ENCODE measurements at regions not wholly inside any gene's neighbourhood (a gene's known extent, or its start where the extent isn't known, plus 50 kb on each side); places are given as distances from the start of the nearest gene placed in this dataset.

DNA sequence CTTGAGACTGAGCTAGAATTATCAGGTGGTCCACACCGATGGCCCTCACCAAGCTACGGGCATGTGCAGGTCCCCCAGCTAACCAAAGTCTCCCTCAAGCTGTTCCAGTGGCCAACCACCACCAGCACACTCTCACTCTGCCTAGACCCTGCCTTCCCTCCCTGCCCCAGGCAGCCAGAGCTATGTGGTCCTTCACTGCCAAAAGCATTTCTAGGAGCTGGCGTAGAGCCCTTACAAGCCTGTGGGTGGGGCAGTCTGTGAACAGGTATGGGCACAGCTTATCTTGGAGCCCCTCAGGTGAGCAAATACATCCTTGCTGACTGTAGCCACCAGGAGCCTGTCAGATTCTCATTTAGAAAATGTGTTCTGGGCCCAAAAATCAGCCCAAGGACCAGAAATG lies 159.8 kb upstream of the PPP2R3A start (continued):
- TF ChIP-seq, protein P1, sequence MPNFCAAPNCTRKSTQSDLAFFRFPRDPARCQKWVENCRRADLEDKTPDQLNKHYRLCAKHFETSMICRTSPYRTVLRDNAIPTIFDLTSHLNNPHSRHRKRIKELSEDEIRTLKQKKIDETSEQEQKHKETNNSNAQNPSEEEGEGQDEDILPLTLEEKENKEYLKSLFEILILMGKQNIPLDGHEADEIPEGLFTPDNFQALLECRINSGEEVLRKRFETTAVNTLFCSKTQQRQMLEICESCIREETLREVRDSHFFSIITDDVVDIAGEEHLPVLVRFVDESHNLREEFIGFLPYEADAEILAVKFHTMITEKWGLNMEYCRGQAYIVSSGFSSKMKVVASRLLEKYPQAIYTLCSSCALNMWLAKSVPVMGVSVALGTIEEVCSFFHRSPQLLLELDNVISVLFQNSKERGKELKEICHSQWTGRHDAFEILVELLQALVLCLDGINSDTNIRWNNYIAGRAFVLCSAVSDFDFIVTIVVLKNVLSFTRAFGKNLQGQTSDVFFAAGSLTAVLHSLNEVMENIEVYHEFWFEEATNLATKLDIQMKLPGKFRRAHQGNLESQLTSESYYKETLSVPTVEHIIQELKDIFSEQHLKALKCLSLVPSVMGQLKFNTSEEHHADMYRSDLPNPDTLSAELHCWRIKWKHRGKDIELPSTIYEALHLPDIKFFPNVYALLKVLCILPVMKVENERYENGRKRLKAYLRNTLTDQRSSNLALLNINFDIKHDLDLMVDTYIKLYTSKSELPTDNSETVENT (CRISPR knock-in tag; IDR thresholded peaks at IDR 0.05), result no peak
- TF ChIP-seq, protein P2, sequence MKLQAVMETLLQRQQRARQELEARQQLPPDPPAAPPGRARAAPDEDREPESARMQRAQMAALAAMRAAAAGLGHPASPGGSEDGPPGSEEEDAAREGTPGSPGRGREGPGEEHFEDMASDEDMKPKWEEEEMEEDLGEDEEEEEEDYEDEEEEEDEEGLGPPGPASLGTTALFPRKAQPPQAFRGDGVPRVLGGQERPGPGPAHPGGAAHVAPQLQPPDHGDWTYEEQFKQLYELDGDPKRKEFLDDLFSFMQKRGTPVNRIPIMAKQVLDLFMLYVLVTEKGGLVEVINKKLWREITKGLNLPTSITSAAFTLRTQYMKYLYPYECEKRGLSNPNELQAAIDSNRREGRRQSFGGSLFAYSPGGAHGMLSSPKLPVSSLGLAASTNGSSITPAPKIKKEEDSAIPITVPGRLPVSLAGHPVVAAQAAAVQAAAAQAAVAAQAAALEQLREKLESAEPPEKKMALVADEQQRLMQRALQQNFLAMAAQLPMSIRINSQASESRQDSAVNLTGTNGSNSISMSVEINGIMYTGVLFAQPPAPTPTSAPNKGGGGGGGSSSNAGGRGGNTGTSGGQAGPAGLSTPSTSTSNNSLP (IDR thresholded peaks at IDR 0.05; ENCODE audit: borderline replicate concordance, low read depth, low read length), result no peak
- no peak for TF ChIP-seq IRF2 (CRISPR knock-in tag; IDR thresholded peaks at IDR 0.05)
- TF ChIP-seq, protein P3, sequence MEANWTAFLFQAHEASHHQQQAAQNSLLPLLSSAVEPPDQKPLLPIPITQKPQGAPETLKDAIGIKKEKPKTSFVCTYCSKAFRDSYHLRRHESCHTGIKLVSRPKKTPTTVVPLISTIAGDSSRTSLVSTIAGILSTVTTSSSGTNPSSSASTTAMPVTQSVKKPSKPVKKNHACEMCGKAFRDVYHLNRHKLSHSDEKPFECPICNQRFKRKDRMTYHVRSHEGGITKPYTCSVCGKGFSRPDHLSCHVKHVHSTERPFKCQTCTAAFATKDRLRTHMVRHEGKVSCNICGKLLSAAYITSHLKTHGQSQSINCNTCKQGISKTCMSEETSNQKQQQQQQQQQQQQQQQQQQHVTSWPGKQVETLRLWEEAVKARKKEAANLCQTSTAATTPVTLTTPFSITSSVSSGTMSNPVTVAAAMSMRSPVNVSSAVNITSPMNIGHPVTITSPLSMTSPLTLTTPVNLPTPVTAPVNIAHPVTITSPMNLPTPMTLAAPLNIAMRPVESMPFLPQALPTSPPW (CRISPR knock-in tag; IDR thresholded peaks at IDR 0.05), result no peak
- TF ChIP-seq MCM5 (IDR thresholded peaks at IDR 0.05; ENCODE audit: low read depth), result no peak

DNA sequence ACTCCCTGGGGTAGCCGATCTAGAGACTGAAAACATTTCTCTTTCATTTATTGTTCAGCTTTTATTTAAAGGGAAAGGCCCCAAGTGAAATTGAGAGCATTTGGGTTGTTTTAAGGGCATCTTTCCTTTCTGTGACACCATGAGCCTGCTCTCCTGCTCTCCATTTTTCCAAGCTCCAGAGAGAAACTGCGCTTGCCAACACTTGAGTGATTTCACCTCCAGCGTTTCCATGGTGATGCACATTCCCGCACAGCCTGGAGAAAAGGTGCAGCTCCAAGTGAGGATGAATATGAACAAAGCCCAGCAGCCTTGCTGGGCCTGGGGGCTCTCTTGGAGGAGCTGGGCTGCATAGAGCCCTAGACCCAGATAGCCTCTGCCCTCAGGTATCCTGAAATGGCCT lies 159.2 kb upstream of the PPP2R3A start:
- Histone ChIP-seq H3K9me3 (replicated peaks; ENCODE audit: control insufficient read depth, insufficient read depth, low read depth, low read length) (no peaks in the 10 kb centered on the region), H3K27me3 (ENCODE audit: control insufficient read depth in 2 of 2, insufficient read depth in 2 of 2, low read length in 2 of 2) (no peaks in the 10 kb centered on the region), H3K4me2 (ENCODE audit: insufficient read depth, low read length) (no peak overlapping the region), H3K9me1 (ENCODE audit: control insufficient read depth, insufficient read depth, low read length) (no peaks in the 10 kb centered on the region), H3K4me1 (replicated peaks in 1 of 2; ENCODE audit: control insufficient read depth in 2 of 2, insufficient read depth in 2 of 2, low read length in 2 of 2) (no peaks in the 10 kb centered on the region), H3K27ac (ENCODE audit: extremely low read depth, low read depth, low read length) (no peak overlapping the region), H4K20me1 (replicated peaks; ENCODE audit: control insufficient read depth, insufficient read depth, low read length) (no peaks in the 10 kb centered on the region), H3K4me3 (no peak overlapping the region), H3K79me2 (ENCODE audit: control insufficient read depth, insufficient read depth, low read length) (no peaks in the 10 kb centered on the region), H2AFZ (ENCODE audit: low read depth, low read length) (no peak overlapping the region), H3K9ac (ENCODE audit: insufficient read depth in 1 of 2, low read depth in 2 of 2, low read length in 2 of 2) (no peak overlapping the region), H3K36me3 (ENCODE audit: control insufficient read depth, insufficient read depth, low read length) (no peaks in the 10 kb centered on the region)
- in situ Hi-C loops (cut with MboI), result no loop called here
- FAIRE-seq (no peak), ATAC-seq (no peak), DNase-seq (ENCODE audit: extremely low read depth in 1 of 4, low spot score in 3 of 4) (no peak)
- intact Hi-C loops (cut with micrococcal nuclease), result no loop called here
- BruUV-seq (replicated peaks), result no TSS peak
- POLR2A ChIA-PET, result no interaction called here
- CTCF ChIA-PET (ENCODE audit: low intra/inter-chr PET ratio), result no interaction called here
- WGBS (ENCODE audit: insufficient coverage, low coverage, missing lambda C conversion rate), result 0% methylated on average over 4 of the region's 4 CpGs
- TF ChIP-seq ZFPM2 (CRISPR knock-in tag; IDR thresholded peaks at IDR 0.05) (no peak), FOXP1 (CRISPR knock-in tag; IDR thresholded peaks at IDR 0.05) (no peak)

Data from K562 (cell line).